Cardiac fibroblast (primary cell): ENCODE measurements at regions not wholly inside any gene's neighbourhood (a gene's known extent, or its start where the extent isn't known, plus 50 kb on each side); places are given as distances from the start of the nearest gene placed in this dataset.

Experiments
- DNase-seq, 2 donors: peaks; one replicate each; pipeline versions ENCODE4 v3.0.0 to v3.0.0-alpha.2; 2010; ENCODE audit warnings: low read depth in 2 of 2
- H3K4me3 ChIP-seq, 2 donors: replicated peaks in 1 of 2; 1 replicate in 1 of 2; 2 replicates in 1 of 2; pipeline ENCODE4 v1.5.1; 2011; ENCODE audit warnings: low read depth in 2 of 2, low read length in 2 of 2, mild to moderate bottlenecking in 2 of 2, moderate library complexity in 1 of 2
- CTCF ChIP-seq: IDR thresholded peaks from one replicate; pipeline ENCODE4 v1.5.1; 2011; ENCODE audit warnings: low read depth, mild to moderate bottlenecking, low read length, inconsistent platforms

- H3K4me3 ChIP-seq = no peak overlapping the region
- no peak for TF ChIP-seq CTCF
- DNase-seq = no peak
Measured at GRCh38 chr1:221625026-221625425, 116.9 kb downstream of the DUSP10 start.

GRCh38 chr1:221626041-221626440, 115.8 kb downstream of the DUSP10 start:
- DNase-seq = no peak
- H3K4me3 ChIP-seq = no peak overlapping the region
- no peak for TF ChIP-seq CTCF

DNA sequence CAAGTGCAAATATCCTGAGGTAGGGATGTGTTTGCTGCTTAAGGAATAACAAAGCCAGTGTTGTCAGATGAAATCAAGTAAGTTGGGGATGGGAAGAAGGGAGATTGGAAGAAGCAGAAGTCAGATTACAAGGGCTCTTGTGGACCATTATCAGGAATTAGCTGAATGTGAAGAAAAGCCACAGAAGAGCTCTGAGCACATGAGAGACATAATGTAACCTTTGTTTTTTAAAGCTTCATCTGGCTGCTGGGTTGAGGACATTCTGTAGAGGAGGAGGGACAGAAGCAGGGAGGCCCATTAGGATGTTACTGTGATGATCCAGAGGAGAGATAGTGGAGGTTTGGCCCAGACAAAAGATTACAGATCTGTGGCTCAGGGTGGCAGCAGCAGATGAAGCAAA, 111.7 kb downstream of the DUSP10 start:
- no peak overlapping the region for H3K4me3 ChIP-seq
- no peak for DNase-seq
- no peak for TF ChIP-seq CTCF

DNA sequence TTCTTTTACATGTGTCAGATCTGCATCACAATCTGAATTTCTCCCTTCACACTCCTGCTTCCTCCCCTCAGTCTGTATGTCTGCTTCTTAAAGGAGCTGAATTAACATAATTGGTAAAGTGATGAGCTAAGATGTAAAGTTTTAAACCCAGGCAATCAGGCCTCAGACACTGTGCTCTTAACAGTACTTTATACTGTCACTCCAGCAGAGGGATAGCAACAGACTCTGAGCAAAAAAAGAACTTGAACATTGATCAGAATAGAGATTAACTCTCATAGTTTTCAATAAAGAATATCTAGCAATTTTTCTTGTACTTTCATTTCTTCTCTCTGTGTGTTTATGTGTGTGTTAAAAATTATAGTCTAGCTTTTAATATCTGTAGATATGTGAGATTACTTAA, 110.3 kb downstream of the DUSP10 start:
- no peak overlapping the region for H3K4me3 ChIP-seq
- no peak for DNase-seq
- no peak for TF ChIP-seq CTCF

DNA sequence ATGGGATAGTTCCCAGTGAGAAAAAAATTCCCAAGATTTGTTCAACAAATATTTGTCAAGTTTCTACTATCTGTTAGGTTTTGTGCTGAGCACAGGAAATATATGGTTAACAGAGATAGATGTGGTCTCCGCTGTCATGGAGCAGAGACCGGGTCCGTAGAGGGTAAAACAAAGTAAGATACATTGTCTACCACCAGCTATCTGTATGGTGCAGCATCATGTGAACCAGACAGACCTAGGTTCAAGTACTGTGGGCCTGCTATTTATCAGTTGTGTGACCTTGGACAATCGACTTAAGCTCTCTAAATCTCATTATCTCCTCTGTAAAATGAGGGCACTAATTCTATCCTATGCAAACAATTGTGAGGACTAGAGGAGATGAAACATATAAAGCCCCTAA, 109.8 kb downstream of the DUSP10 start:
- H3K4me3 ChIP-seq = no peak overlapping the region
- TF ChIP-seq CTCF = no peak
- DNase-seq = no peak

GRCh38 chr1:221633841-221634409, 108.0 kb downstream of the DUSP10 start:
- no peak overlapping the region for H3K4me3 ChIP-seq
- TF ChIP-seq CTCF = no peak

GRCh38 chr1:221634606-221635005, 107.3 kb downstream of the DUSP10 start:
- no peak overlapping the region for H3K4me3 ChIP-seq
- DNase-seq = no peak

More at GRCh38 chr1:221633841-221634409, 108.0 kb downstream of the DUSP10 start:
- no peak for DNase-seq

More at GRCh38 chr1:221634606-221635005, 107.3 kb downstream of the DUSP10 start:
- no peak for TF ChIP-seq CTCF
